SK-MEL-5 (cell line): ENCODE measurements at regions not wholly inside any gene's neighbourhood (a gene's known extent, or its start where the extent isn't known, plus 50 kb on each side); places are given as distances from the start of the nearest gene placed in this dataset.

Experiments
- DNase-seq: peaks from one replicate; pipeline ENCODE4 v3.0.0-alpha.2; 2016; ENCODE audit warnings: low read depth, low spot score
- in situ Hi-C: cut with HindIII; loops from 2 replicates; pipeline ENCODE4 v1.10.0; 2016; ENCODE audit warnings: low sequenced_read_pairs, high pct_unique_total_duplicates, low pct_unique_long_range_greater_than_20kb

DNA sequence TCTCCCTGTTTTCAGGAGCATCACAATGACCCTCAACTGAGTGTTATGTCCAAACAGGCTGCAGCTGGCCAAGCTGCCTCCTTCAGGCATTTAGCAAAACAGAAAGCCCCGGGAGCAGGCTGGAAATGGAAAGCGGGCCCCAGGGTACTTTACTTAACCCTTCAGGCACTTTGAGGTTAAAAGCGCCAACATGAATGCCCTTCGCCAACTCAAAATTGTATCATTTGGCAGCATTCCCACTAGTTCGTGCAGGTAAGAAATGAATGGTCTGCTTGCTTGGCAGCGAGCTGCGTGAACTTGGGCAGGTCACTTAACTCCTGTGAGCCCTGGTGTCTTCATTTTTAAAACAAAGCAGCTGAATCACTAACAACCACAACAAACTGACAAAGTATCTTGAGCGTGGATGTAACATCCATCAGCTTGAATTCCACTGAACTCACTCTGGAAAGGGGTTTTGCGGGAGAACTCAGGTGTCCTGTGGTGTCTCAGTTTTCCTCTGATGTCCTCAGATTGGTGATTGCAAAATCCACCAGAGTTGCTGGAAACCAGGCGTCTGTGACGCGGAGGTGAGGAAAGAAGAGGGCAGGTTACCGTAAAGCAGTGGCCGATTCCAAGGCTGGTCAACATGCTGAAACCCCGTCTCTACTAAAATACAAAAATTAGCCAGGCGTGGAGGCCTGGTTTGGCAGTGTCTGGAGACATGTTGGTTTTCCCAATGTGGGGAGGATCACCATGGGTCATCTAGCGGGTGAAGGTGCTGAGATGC lies 118.8 kb upstream of the ZNF217 start:
- no peak for DNase-seq
- in situ Hi-C loops: no loop called here

DNA sequence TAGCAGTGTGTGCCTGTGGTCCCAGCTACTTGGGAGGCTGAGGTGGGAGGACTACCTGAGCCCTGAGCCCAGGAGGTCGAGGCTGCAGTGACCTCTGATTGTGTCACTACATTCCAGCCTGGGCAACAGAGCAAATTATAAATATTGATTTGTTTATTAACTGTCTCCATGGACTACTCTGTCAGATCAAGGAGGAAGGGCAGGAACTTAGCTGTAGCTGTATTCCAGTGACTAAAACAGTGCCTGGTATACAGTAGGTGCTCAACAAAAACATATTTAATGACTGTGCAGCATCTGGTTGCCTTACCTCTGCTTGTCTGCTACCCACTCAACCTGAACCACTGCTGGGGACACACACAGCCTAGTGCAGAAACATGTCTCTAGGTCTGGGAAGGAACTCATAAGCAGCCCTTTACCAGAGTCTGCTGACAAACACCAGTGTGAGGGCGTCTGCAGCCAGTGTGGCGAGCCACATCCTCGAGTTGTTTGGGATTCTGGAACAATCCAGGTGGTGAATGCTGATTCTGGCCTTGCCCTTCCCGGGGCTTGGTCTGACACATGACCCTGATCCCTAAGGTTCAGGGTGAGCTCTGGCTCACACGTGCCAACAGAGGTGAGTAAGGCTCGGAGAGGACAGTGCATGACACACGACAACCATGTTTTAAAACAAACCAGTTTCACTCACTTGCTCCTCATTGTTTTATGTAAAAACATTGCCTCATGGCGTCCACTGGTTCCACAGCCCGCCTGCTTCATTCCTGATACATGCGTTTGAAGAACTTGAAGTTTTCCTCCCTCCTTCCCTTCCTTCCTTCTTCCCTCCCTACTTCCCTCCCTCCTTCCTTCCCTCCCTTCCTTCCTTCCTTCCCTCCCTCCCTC lies 117.9 kb upstream of the ZNF217 start:
- in situ Hi-C loops: no loop called here
- no peak for DNase-seq

DNA sequence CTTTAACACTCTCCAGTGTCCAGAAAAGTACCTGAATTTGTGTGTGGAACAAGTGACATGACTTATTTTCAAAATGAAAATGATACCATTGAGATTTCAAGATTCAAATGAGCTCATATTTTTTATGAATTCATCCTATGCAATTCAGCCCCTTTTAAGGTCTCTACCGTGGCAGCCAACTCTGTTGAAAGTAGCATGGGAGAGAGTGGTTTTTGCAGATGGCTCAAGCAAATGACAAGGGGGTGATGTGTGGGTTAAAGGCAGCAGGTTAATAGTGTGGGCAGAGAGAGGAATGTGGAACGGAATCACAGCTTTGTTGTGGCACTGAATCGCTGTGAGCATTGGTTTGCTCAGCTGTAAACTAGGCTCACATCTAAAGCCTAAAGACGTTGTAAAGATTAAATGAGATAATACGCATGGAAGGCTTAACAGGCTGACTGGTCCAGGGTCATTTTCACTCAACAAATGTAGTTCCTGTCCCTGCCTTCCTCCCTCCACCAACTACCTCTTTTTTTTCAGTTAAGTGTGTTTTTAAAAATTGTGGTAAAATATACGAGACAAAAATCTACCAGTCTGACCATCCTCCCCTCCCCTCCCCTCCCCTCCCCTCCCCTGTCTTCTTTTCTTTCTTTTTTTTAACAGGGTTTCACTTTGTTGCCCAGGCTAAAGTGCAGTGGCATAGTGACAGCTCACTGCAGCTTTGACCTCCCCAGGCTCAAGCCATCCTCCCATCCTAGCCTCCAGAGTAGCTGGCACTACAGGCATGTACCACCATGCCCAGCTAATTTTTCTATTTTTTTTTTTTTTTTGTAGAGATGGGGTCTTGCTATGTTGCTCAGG lies 114.7 kb upstream of the ZNF217 start:
- in situ Hi-C loops: no loop called here
- no peak for DNase-seq

DNA sequence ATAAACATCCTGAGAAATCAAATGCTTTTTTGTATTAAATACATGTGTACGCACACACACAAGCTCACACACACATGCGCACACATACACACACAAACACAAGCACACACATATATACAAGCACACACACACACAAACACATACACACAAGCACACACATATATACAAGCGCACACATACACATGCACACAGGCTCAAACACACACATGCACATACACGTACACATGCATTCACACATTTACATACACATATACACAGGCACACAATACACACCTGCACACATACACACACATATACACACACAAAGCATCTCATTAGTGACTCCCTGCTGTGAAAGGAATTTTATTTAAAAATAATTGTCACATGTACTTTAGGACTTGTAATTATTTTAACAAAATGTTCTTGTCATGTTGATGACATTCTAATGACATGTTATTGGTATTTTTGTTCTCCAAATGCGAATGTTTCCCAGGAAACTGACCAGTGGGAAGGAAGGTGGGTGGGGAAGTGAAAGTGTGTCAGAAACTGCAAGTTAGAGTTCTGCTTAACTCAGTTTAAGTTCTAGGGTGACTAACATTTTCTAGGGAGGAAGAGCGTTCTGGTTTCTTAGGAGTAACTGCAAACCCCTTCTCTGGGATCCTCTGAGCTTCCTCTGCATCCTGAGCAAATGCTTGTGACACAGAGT lies 113.9 kb upstream of the ZNF217 start:
- DNase-seq: no peak
- in situ Hi-C loops: no loop called here

DNA sequence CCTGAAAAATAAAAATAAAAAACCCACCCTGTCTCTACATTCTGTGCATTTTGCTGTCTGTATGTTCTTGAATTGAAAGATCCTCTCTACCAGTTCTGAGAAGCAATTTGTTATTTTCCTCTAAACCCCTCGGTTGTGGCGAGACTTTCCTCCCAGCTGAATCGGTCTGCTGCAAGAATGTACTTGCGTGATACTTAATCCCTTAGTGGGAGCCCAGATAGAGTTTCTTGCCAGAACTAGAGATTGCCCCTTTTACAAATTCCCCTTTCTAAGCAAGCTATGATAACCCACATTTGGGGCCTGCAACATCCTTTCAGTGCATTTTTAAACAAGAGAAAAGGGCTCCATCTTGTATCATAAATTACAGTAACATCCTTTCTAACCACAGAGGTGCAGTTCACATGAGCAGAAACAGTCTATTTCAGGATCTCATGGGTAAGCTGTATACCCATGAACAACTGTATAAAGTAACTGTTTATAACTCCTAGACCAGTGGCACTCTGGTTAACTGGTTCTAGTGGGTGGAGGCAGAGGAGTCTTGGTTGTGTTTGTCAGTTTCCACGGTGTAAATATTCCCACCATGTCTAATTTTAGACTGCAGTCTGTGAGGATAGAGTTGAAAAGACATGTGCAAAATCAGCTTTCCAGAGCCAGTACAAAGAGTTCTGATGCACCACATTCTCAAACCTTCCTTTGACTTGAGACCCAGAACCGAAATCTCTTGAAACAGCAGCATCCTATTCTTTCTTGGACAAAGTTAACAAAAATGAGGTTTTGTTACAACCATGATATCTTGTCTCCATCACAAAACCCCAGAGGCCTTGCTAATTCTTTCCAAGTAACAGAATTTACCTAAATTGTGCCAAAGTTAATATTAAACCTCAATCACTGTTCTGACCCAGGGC lies 113.1 kb upstream of the ZNF217 start:
- DNase-seq: no peak
- in situ Hi-C loops: no loop called here

DNA sequence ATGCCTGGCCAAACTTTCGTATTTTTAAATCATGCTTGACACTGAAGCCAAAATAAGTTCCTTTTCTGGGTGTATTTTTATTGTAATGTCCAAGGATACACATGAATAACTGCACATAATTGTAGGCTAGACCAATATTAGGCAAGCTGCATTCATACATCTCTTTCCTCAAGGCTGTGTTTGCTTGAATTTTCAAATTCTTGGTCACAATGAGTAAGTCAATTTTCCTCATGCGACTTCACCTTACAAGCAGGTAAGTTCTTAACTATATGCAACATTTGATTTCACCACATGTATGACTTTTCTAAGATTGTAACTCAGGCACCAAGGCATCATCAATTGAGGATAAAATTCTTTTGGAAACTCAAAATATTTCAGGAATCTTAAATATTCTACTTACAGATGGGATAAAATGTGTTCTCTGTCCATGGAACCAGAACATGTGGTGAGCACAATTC lies 112.4 kb upstream of the ZNF217 start:
- in situ Hi-C loops: no loop called here
- no peak for DNase-seq

DNA sequence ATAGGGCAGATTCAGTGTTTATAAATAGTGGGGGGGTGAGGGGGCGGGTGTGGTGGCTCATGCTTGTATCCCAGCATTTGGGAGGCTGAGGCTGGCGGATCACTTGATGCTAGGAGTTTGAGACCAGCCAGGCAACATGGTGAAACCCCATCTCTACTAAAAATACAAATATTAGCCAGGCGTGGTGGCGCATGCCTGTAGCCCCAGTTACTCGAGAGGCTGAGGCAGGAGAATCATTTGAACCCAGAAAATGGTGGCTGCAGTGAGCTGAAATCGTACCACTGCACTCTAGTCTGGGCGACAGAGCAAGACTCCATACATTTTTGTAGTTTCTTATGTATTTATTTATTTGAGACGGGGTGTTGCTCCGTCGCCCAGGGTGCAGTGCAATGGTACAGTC lies 109.0 kb upstream of the ZNF217 start:
- in situ Hi-C loops: no loop called here

DNA sequence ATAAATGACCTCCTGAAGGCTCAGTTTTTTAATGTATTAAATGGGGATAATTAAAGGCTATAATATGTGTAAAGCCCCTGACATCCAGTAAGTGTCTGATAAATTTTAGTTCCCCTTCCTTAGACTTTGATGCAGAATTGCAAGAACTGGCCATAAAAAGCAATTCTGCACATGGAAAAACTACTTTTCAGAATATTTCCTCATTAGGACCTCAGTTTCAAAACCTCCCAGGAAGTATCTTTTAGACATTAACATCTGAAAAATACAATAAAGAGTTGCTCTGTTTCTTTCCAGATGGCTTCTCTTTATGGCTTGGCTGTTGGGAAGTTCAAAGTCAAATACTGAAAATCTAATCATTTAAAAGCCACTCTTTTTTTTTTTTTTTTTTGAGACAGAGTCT lies 106.3 kb upstream of the ZNF217 start:
- DNase-seq: no peak
- in situ Hi-C loops: no loop called here

More for the DNA sequence above, 109.0 kb upstream of the ZNF217 start:
- no peak for DNase-seq

DNA sequence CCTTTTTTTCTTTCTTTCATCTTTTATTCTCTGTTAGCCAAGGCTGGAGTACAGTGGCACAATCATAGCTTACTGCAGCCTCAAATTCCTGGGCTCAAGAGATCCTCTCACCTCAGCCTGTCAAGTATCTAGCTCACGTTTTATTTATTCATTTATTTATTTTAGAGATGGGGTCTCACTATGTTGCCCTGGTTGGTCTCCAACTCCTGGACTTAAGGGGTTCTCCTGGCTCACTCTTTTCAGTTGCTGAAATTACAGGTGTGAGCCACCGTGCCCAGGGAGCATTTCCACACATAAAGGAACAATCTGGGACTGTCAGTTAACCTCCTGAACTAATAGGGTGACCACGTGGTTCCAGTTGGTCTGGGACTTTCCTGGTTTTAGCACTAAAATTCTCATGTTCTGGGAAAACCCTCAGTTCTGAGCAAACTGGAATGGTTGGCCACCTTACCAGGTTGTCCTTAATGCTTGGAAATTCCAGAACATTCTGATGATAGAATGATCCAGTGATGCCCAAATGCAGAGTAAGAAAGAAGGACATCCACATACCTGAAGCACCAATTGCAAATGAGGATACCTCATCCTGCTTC lies 105.5 kb upstream of the ZNF217 start:
- in situ Hi-C loops: no loop called here

DNA sequence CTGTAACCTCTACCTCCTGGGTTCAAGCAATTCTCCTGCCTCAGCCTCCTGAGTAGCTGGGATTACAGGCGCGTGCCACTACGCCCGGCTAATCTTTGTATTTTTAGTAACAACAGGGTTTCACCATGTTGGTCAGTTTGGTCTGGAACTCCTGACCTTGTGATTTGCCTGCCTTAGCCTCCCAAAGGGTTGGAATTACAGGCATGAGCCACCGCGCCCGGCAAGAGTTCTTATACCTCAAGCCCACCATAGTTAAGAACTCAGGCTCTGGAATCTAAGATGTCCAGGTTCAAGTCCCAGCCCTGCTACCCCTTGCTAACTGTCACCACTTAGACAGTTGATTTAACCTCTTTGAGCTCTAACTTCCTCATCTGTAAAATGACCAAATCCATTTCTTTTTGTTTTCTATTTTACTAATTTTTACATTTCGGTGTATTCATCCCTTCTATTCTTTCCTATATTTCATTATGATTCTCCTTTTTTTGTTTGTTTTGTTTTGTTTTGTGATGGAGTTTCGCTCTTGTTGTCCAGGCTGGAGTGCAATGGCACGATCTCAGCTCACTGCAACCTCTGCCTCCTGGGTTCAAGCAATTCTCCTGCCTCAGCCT lies 104.8 kb upstream of the ZNF217 start:
- no peak for DNase-seq
- in situ Hi-C loops: no loop called here

More for the DNA sequence above, 105.5 kb upstream of the ZNF217 start:
- no peak for DNase-seq

DNA sequence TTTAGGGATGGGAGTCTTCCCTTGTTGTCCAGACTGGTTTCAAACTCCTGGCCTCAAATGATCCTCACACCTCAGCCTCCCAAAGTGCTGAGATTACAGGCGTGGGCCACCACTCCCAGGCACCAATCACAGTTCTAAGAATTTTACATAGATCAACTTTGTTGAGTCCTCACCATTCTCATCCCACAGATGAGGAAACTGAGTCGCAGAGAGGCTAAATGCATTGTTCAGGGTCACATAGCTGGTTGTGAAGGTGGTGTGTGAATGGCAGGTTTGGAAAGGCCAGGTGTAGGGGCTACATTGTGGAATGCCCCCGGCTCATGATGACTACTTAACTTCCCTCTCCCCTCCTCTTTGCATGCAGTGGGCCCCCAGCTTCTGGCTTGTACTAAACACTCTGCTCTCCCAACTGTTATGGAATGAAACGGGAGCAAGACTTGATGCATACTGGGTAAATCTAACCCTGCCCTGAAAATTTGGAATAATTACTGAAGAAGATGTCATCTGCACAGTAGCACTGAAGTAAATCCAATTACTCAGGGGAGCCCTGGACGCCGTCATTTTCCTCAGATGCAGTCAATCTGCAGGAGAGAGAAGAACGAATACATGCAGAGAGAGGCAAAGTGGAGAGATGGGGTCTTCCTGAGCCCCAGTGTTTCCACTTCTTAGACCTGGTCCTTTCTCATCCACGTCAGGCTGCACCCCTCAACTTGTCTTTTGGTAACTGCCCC lies 102.3 kb upstream of the ZNF217 start:
- DNase-seq: no peak
- in situ Hi-C loops: no loop called here

DNA sequence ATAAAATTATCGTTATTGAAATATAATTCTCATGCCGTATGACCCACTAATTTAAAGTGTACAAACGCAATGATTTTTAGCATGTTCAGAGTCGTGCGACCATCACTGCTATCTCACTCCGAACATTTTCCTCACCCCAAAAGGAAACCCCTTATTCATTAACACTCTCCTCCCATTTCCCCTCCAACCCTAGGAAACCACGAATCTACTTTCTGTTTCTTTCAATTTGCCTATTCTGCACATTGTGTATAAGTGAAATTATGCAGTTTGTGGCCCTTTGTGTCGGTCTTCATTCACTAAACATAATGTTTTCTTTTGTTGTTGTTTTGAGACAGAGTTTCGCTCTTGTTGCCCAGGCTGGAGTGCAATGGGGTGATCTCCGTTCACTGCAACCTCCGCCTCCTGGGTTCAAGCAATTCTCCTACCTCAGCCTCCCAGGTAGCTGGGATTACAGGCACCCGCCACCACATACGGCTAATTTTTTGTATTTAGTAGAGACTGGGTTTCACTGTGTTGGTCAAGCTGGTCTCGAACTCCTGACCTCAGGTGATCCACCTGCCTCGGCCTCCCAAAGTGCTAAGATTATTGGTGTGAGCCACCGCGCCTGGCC lies 99.7 kb upstream of the ZNF217 start:
- DNase-seq: no peak
- in situ Hi-C loops: no loop called here

DNA sequence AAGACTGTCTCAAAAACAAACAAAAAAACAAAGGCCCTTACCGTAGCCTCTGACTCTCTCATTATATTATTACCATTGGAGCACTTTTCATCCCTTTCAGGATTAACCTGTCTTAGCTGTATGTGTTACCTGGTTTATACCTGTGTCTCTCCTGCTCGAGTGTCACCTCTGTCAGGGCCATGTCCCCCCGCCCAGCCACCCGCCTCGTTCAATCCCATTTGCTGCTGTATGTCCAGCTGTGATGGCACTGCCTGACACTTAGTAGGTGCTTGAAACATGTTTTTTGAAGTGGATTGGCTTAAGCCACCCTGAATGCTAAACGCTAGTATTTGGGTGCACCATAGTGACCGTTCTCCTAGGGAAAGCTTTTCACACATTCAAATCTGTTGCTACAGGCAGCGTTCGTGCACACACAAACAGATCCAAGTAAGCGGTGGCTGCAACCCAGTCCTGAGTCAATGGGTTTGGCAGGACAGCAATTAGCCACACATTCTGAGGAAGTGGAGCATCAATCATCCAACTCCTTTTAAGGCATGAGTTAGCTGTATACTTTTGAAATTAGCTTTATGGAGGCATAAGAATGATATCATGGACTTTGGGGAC lies 98.9 kb upstream of the ZNF217 start:
- DNase-seq: no peak
- in situ Hi-C loops: no loop called here

DNA sequence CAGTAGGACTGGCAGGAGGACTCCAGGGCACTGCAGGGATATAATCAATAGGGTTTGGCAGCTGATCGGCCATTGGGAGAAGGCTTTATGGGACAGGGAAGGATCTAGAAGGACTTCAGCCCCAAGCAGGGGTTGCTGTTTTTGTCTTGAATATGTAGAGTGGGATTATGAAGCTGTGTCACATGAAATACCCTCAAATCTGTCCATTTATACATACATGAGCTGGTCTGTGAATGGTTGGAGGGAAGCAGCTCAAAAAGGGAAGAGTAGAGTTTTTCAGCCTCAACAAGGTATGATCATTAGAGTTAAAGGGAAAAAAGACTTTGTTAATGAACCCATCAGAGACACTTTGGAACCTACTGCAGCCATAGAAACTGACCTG lies 98.2 kb upstream of the ZNF217 start:
- in situ Hi-C loops: no loop called here
- no peak for DNase-seq
